ENCODE measurements at regions not wholly inside any gene's neighbourhood (a gene's known extent, or its start where the extent isn't known, plus 50 kb on each side); places are given as distances from the start of the nearest gene placed in this dataset.
"Not testable (repeated sequence)": the region's sequence is repeated elsewhere in the genome, so short reads cannot be mapped to it uniquely, and the experiment has no call there.

DNA sequence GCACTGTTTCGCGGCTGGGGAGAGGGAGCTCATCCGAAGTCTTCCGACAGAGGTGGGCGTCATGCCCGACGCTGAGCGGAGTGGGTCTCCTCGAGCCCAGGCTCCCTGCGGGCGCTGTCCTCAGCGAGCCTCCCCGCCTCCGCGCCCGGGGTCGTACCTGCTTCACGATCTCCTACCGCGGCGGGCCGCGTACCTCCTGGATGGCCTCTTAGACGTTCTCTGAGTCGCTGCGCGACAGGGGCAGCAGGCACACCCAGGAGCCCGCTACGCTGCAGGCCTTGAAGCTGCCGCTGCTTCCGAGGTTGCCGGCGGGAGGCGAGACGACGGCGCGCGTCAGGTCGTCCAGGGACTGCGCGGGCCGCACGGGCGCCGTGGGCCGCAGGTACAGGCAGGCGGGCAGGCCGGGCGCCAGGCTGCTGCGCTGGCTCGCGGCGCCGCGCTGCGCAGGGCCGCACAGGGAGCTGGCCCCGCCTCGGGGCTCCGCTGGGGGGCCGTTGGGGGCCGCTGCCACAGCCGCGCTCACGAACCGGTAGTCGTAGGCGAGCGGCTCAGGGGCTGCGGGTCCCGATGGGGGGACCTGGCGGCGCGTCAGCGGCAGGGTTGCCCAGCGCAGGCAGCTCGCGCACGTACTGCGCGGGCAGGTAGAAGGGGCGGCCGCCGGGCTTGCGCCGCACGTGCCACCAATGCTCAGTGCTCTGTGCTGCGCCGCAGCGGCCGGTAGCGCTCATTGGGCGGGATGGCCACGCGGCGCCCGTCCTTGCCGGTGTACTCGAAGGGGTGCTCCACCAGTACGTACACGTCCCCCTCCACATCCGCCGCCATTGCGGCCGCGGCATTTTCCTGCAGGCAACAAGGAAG lies 116.4 kb upstream of the SMURF2 start:
- Histone ChIP-seq H4K20me1 (ENCODE audit: insufficient read depth, low read length) (no peaks in the 10 kb centered on the region), H2AFZ (ENCODE audit: low read depth, low read length) (no peak overlapping the region), H3K4me1 (ENCODE audit: insufficient read depth, low read length) (peaks cover 26% of the 10 kb centered on the region), H3K9me3 (ENCODE audit: insufficient read depth, low read length, severe bottlenecking) (no peaks in the 10 kb centered on the region), H3K4me3 (ENCODE audit: low read depth in 1 of 2, low read length in 2 of 2) (no peak overlapping the region), H3K27me3 (ENCODE audit: insufficient read depth, low read length, poor library complexity) (no peaks in the 10 kb centered on the region), H3K79me2 (ENCODE audit: insufficient read depth, low read length) (no peaks in the 10 kb centered on the region), H3K9ac (ENCODE audit: low read depth, low read length) (no peak overlapping the region), H3K4me2 (ENCODE audit: insufficient read depth, low read length) (no peak overlapping the region), H3K36me3 (ENCODE audit: insufficient read depth, low read length) (peaks cover 4% of the 10 kb centered on the region), H3K27ac (ENCODE audit: low read length) (no peak overlapping the region)
- ATAC-seq (ENCODE audit: insufficient read depth, low read depth) (no peak), DNase-seq (no peak)
- TF ChIP-seq EZH2 (IDR thresholded peaks at IDR 0.05; ENCODE audit: borderline replicate concordance, low read depth, low read length, severe bottlenecking), result no peak
- TF ChIP-seq, protein P1, sequence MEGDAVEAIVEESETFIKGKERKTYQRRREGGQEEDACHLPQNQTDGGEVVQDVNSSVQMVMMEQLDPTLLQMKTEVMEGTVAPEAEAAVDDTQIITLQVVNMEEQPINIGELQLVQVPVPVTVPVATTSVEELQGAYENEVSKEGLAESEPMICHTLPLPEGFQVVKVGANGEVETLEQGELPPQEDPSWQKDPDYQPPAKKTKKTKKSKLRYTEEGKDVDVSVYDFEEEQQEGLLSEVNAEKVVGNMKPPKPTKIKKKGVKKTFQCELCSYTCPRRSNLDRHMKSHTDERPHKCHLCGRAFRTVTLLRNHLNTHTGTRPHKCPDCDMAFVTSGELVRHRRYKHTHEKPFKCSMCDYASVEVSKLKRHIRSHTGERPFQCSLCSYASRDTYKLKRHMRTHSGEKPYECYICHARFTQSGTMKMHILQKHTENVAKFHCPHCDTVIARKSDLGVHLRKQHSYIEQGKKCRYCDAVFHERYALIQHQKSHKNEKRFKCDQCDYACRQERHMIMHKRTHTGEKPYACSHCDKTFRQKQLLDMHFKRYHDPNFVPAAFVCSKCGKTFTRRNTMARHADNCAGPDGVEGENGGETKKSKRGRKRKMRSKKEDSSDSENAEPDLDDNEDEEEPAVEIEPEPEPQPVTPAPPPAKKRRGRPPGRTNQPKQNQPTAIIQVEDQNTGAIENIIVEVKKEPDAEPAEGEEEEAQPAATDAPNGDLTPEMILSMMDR (IDR thresholded peaks at IDR 0.05; ENCODE audit: borderline replicate concordance, extremely low read depth, low read length, poor library complexity, severe bottlenecking), result no peak

DNA sequence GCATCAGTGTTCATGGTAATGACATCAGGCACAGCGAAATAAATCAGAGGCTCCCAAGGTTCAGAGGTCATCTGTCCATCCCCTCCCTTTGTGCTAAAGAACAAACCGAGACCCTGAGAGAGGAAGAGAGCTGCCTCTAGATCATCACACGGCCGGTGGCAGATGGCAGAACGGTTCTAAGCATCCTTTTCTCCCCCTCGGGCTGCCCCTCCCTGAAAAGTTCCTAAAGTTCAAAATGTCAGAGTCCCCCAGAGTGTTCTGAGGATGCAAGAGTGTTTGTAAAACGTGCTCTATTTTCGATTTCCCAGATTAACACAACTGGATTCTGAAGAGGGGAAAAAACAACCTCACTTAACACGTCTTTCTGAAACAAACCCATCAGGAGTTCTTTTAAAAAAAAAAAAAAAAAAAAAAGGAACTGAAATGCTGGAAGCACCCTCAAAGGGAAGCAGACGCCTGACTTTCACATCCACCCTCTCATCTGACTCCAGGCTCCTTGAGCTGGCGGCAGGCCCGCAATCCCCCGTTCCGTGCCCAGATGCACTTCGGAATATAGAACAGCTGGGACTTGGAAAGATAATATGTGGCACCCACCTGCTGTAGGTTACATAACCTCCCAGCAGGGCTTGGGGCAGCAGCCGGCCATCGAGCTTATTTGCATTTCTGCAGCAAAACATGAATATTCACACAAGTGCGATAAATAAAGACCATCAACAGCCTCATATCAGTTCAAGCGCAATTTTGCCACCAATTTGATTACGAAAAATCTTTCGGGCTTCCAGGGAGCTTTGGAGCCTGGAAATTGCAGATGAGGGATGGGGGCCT lies 115.5 kb upstream of the SMURF2 start:
- Histone ChIP-seq H3K4me3 (ENCODE audit: low read depth in 1 of 2, low read length in 2 of 2) (0 out of 4 replicates have a peak overlapping the region, but pooled peaks of 1 of the 2 experiments have one; percentile 30), H3K27ac (ENCODE audit: low read length) (no peak overlapping the region), H3K4me1 (ENCODE audit: insufficient read depth, low read length) (peaks cover 26% of the 10 kb centered on the region), H3K79me2 (ENCODE audit: insufficient read depth, low read length) (no peaks in the 10 kb centered on the region), H3K9me3 (ENCODE audit: insufficient read depth, low read length, severe bottlenecking) (no peaks in the 10 kb centered on the region), H4K20me1 (ENCODE audit: insufficient read depth, low read length) (no peaks in the 10 kb centered on the region), H3K4me2 (ENCODE audit: insufficient read depth, low read length) (peak overlapping the region; percentile 59), H3K9ac (ENCODE audit: low read depth, low read length) (peak overlapping the region; percentile 19; the same call in 1 of the 2 replicates), H3K36me3 (ENCODE audit: insufficient read depth, low read length) (peaks cover 3% of the 10 kb centered on the region; the same call in 1 of the 2 replicates), H3K27me3 (ENCODE audit: insufficient read depth, low read length, poor library complexity) (no peaks in the 10 kb centered on the region), H2AFZ (ENCODE audit: low read depth, low read length) (peak overlapping the region; percentile 38; the same call in 1 of the 2 replicates)
- DNase-seq (no peak), ATAC-seq (ENCODE audit: insufficient read depth, low read depth) (no peak)
- no peak for TF ChIP-seq EZH2 (IDR thresholded peaks at IDR 0.05; ENCODE audit: borderline replicate concordance, low read depth, low read length, severe bottlenecking)
- TF ChIP-seq, protein P1 (IDR thresholded peaks at IDR 0.05; ENCODE audit: borderline replicate concordance, extremely low read depth, low read length, poor library complexity, severe bottlenecking), result no peak

DNA sequence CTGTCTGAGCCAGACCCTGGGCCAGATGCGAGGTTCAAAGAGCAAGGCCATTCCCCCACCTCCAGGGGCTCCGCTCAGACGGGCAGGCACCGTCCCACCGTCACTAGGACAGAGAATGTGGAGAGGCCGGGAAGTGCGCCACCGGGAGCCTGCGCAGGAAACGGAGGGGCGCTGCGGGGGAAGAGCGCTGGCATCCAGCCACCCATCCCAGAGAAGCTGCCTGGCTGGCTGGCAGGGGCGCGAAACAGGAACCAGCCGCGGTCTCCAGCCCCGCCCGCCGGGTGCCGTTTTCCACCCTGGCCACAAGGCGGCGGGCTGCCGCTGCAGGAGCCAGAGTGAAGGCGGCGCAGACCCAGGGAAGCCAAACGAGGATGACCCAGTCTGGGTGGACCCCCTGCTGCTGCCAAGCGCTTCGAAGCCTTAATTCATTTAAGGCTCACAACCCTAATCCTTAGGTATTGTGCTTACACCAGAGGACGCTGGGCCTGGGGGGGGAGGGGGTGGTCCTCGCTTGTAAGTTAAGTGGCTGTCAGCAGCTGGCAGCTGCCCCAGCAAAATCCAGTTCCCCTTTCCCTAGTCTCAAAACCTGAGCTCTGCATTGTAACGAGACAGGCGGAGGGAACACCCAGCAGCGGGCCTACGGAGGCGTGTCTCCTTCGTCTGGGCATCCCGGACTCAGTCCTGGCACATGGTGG lies 114.8 kb upstream of the SMURF2 start:
- not testable (repeated sequence) for H3K9me3 ChIP-seq (ENCODE audit: insufficient read depth, low read length, severe bottlenecking); H4K20me1 ChIP-seq (ENCODE audit: insufficient read depth, low read length); H3K36me3 ChIP-seq (ENCODE audit: insufficient read depth, low read length); H3K27me3 ChIP-seq (ENCODE audit: insufficient read depth, low read length, poor library complexity); H3K79me2 ChIP-seq (ENCODE audit: insufficient read depth, low read length)
- TF ChIP-seq, protein P1 (IDR thresholded peaks at IDR 0.05; ENCODE audit: borderline replicate concordance, extremely low read depth, low read length, poor library complexity, severe bottlenecking), result peak; percentile 89
- Histone ChIP-seq H3K27ac (ENCODE audit: low read length) (0 out of 2 replicates have a peak overlapping the region, but pooled peaks have one; percentile 22), H2AFZ (ENCODE audit: low read depth, low read length) (peak overlapping the region; percentile 76), H3K4me1 (ENCODE audit: insufficient read depth, low read length) (peaks cover 26% of the 10 kb centered on the region), H3K9ac (ENCODE audit: low read depth, low read length) (peak overlapping the region; percentile 19; the same call in 1 of the 2 replicates), H3K4me2 (ENCODE audit: insufficient read depth, low read length) (peak overlapping the region; percentile 59), H3K4me3 (ENCODE audit: low read depth in 1 of 2, low read length in 2 of 2) (peak overlapping the region in 1 of 2 experiments; percentile 30; a peak in 2 of 4 replicates)
- ATAC-seq (ENCODE audit: insufficient read depth, low read depth) (peak; percentile 83), DNase-seq (peak; percentile 81)
